ENCODE measurements at regions not wholly inside any gene's neighbourhood (a gene's known extent, or its start where the extent isn't known, plus 50 kb on each side); places are given as distances from the start of the nearest gene placed in this dataset.

DNA sequence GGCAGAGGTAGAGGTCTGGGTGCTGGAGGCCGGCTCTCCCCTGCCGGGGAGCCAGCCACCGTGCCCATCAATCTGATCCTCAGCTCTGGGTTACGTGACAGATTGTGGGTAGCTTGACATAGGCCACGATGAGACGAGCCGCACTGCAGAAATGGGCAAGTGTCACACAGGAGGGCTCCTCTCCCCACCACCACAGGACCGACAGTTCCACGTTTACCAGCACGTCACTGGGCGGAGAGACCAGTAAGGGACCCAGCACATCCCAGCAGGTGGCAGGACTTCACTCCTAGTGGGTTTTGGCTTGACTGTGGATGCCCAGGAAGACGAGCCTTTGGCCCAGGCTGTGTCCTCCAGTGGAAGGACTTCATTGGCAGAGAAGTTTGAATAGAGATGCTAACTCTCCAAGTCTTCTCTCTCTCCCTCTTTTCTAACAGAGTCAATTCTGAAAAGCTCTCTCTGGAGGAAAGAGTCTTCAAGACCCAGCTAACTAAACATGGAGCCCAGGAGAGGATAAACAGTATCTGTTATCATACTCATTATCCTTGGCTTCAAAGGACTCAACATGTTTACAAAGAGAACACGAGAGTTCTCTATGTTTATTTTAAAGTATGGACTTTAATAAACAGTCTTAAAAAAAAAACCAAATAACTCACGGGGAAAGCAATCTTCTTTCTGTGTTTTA is 129.3 kb upstream of the JCAD start:
- TF ChIP-seq, protein P1, sequence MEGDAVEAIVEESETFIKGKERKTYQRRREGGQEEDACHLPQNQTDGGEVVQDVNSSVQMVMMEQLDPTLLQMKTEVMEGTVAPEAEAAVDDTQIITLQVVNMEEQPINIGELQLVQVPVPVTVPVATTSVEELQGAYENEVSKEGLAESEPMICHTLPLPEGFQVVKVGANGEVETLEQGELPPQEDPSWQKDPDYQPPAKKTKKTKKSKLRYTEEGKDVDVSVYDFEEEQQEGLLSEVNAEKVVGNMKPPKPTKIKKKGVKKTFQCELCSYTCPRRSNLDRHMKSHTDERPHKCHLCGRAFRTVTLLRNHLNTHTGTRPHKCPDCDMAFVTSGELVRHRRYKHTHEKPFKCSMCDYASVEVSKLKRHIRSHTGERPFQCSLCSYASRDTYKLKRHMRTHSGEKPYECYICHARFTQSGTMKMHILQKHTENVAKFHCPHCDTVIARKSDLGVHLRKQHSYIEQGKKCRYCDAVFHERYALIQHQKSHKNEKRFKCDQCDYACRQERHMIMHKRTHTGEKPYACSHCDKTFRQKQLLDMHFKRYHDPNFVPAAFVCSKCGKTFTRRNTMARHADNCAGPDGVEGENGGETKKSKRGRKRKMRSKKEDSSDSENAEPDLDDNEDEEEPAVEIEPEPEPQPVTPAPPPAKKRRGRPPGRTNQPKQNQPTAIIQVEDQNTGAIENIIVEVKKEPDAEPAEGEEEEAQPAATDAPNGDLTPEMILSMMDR (IDR thresholded peaks at IDR 0.05), result no peak
- TF ChIP-seq EZH2 (IDR thresholded peaks at IDR 0.05), result no peak
- TF ChIP-seq EZH2phosphoT487 (IDR thresholded peaks at IDR 0.05), result no peak
